GM12872 (cell line): ENCODE measurements at regions not wholly inside any gene's neighbourhood (a gene's known extent, or its start where the extent isn't known, plus 50 kb on each side); places are given as distances from the start of the nearest gene placed in this dataset.

Experiments used
- CTCF ChIP-seq: IDR thresholded peaks from 3 replicates; pipeline ENCODE4 v1.5.1; 2011; ENCODE audit warnings: low read depth, mild to moderate bottlenecking, low read length, moderate library complexity; ENCODE audit not compliant: insufficient read depth

DNA sequence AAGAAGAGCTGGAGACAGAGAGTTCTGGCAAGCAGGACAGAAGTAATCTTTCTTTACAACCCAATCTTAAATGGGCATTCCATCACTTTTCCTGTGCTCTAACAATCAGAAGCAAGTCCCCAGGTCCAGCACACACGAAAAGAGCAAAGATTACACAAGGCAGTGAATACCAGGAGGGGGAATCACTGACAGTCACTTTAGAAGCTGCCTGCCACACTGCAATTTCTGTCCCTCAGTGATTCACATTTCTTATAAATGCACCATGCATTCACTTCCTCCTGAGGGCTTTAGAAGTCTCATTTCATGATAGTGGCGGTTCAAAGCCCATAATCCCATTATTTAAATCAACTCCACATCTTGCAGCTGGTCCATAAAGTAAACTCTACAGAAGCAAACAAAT lies 362.5 kb downstream of the POM121L12 start:
- TF ChIP-seq CTCF = no peak

- TF ChIP-seq CTCF = no peak
These were observed 363.1 kb downstream of the POM121L12 start for GRCh38 chr7:53398566-53398965.

DNA sequence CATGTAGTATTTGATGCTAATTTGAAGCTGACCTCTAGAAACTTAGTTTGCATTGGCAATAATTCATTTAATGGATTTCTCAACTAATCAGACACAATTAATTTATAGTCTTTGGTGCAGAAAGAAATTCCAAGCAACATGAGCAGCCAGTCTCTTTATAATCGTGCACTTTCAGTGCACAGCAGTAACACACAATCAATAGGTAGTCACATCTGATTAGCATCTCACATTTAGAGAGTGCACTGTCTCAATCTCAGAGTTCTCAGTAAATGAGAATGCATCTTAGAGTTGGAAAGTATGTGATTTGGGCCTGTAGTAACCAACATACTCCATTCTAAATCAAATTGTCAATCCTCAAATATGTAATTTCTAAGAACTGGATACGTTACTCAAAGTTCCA lies 377.6 kb downstream of the POM121L12 start:
- TF ChIP-seq CTCF = no peak

GRCh38 chr7:53415816-53416215 lies 380.4 kb downstream of the POM121L12 start:
- TF ChIP-seq CTCF = no peak

DNA sequence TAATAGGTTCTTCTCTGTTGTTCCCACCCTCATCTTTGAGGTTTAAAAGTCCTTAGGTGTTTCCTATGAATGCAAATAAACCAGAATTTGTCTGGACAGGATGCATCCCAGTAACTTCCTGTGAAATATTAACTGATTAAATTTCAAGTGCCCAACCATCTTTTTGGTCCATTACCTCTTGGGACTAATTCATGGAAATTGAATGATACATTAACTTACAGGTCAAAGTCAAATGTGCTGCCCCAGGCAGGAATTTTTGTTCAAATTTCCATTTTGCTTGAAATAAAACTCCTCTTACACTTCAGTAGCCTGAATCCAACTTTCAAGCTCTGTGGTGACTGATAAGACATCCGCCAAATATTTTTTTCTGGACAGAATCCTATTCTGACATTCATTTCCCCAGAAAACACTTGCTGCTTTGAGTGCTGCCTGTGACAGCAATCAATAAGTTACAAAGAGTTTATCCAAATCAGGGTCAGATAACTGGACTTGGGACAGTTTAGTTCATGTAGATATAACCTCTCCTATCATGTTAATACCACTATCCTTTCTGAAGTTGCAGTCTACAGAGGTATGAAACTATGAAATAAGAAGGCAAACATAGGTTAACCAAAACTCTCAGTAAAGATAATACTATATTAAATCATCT lies 383.5 kb downstream of the POM121L12 start:
- no peak for TF ChIP-seq CTCF

GRCh38 chr7:53420550-53420949 lies 385.1 kb downstream of the POM121L12 start:
- TF ChIP-seq CTCF = no peak

GRCh38 chr7:53422291-53422690 lies 386.9 kb downstream of the POM121L12 start:
- TF ChIP-seq CTCF = no peak

DNA sequence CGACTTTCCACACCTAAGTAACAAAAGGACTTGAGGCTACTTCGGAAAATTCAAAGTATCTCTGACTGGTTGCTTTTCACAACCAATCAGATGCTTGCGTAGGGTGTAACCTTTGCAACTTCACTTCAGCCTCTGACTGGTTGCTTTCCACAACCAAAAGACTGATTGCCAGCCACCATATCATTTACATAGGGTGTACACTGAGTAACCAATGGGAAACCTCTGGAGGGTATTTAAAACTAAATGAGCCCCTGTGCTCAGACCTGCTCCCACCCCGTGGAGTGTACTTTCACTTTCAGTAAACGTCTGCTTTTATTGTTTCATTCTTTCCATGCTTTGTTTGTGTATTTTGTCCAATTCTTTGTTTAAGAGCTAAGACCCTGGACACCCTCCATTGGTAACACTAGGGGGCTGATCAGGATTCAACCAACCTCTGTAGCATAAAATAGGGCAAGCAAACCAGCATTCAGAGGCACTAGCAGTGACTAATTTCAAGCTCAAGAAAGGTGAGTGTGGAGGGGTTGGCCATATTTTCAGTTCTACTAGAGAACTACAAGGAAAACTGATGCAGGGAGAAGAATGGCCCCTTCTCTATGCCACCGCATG lies 390.8 kb downstream of the POM121L12 start:
- no peak for TF ChIP-seq CTCF
